ENCODE measurements at regions not wholly inside any gene's neighbourhood (a gene's known extent, or its start where the extent isn't known, plus 50 kb on each side); places are given as distances from the start of the nearest gene placed in this dataset.

- intact Hi-C loops (cut with micrococcal nuclease), result no loop called here
- Mint-ChIP-seq H3K36me3 (ENCODE audit: low read depth) (no peaks in the 10 kb centered on the region), H3K4me1 (ENCODE audit: low read depth) (no peaks in the 10 kb centered on the region), H3K4me3 (no peak overlapping the region), H3K9me3 (peaks cover 18% of the 10 kb centered on the region), H3K27ac (no peak overlapping the region), H3K27me3 (no peaks in the 10 kb centered on the region)
- POLR2A ChIA-PET, result no interaction called here
- no peak for TF ChIP-seq CTCF (IDR thresholded peaks at IDR 0.05)
- ATAC-seq (no peak), DNase-seq (no peak)
- CTCF ChIA-PET, result no interaction called here
Observed at GRCh38 chr6:58419321-58419720, 1101.9 kb downstream of the PRIM2 start.

All from activated CD8-positive, alpha-beta T cell treated with anti-CD3 and anti-CD28 coated beads for 36 hours (primary cell).